SK-N-SH treated with all-trans-retinoic acid at 6 μM for 48 hours (cell line): ENCODE measurements at regions not wholly inside any gene's neighbourhood (a gene's known extent, or its start where the extent isn't known, plus 50 kb on each side); places are given as distances from the start of the nearest gene placed in this dataset.

Source experiments
- BACH2 ChIP-seq: fragments of 250-450 bp; sonication (Bioruptor Pico); IDR thresholded peaks from 2 replicates; pipeline ENCODE4 v1.9.0; 2021; ENCODE audit warnings: mild to moderate bottlenecking, borderline replicate concordance
- RARB ChIP-seq: fragments of 250-450 bp; sonication (Bioruptor Pico); IDR thresholded peaks from 2 replicates; pipeline ENCODE4 v1.8.0; 2021; ENCODE audit warnings: mild to moderate bottlenecking, moderate library complexity
- SNAI2 ChIP-seq: fragments of 250-450 bp; sonication (Bioruptor Pico); IDR thresholded peaks from 2 replicates; pipeline ENCODE4 v1.5.0; 2020; ENCODE audit warnings: mild to moderate bottlenecking, moderate library complexity
- TCF4 ChIP-seq: fragments of 250-450 bp; sonication (Bioruptor Pico); IDR thresholded peaks from 2 replicates; pipeline ENCODE4 v1.8.0; 2021; ENCODE audit warnings: mild to moderate bottlenecking, moderate library complexity, borderline replicate concordance
- ZC3H10 ChIP-seq: fragments of 250-450 bp; sonication (Bioruptor Pico); IDR thresholded peaks from 2 replicates; pipeline ENCODE4 v1.5.1; 2021; ENCODE audit warnings: mild to moderate bottlenecking, moderate library complexity
- TF ChIP-seq, protein P1 (sequence below): fragments of 250-450 bp; sonication (Bioruptor Pico); IDR thresholded peaks from 2 replicates; pipeline ENCODE4 v1.8.0; 2020; ENCODE audit warnings: mild to moderate bottlenecking, moderate library complexity, borderline replicate concordance

DNA sequence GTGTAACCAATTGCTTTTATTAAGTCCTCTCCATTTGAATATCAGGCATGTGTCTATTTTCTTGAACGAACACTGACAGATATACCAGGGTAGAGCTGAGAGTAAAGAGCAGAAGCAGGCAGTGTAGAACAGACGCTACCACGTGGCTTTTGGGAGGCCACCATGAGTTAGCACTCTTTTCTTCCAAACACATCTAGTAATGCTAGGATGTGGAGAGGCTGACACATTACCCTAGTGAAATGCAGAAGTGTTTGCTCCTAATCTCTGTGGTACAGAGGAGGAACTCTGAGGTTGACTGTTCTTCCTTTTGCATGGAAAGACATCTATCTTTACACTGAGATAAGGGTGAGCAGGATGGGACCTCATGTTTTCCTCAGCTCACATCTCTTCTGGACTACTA lies 216.3 kb downstream of the SATB1 start:
- TF ChIP-seq, protein P1, sequence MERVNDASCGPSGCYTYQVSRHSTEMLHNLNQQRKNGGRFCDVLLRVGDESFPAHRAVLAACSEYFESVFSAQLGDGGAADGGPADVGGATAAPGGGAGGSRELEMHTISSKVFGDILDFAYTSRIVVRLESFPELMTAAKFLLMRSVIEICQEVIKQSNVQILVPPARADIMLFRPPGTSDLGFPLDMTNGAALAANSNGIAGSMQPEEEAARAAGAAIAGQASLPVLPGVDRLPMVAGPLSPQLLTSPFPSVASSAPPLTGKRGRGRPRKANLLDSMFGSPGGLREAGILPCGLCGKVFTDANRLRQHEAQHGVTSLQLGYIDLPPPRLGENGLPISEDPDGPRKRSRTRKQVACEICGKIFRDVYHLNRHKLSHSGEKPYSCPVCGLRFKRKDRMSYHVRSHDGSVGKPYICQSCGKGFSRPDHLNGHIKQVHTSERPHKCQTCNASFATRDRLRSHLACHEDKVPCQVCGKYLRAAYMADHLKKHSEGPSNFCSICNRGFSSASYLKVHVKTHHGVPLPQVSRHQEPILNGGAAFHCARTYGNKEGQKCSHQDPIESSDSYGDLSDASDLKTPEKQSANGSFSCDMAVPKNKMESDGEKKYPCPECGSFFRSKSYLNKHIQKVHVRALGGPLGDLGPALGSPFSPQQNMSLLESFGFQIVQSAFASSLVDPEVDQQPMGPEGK (CRISPR knock-in tag) = no peak
- no peak for TF ChIP-seq ZC3H10 (CRISPR knock-in tag)
- no peak for TF ChIP-seq TCF4
- TF ChIP-seq SNAI2 (CRISPR knock-in tag) = no peak
- TF ChIP-seq RARB (CRISPR knock-in tag) = no peak
- TF ChIP-seq BACH2 (CRISPR knock-in tag) = no peak
